WTC11 (cell line): ENCODE measurements at regions not wholly inside any gene's neighbourhood (a gene's known extent, or its start where the extent isn't known, plus 50 kb on each side); places are given as distances from the start of the nearest gene placed in this dataset.

Experiments used
- FOXJ3 ChIP-seq: sonication (generic); formaldehyde crosslinking; IDR thresholded peaks from 2 replicates; pipeline ENCODE4 v1.9.0; 2021; ENCODE audit warnings: missing genetic modification reagents, mild to moderate bottlenecking, borderline replicate concordance
- TF ChIP-seq, protein P1 (sequence below): sonication (generic); formaldehyde crosslinking; IDR thresholded peaks from 2 replicates; pipeline ENCODE4 v1.8.1; 2023; ENCODE audit warnings: mild to moderate bottlenecking, missing genetic modification reagents

DNA sequence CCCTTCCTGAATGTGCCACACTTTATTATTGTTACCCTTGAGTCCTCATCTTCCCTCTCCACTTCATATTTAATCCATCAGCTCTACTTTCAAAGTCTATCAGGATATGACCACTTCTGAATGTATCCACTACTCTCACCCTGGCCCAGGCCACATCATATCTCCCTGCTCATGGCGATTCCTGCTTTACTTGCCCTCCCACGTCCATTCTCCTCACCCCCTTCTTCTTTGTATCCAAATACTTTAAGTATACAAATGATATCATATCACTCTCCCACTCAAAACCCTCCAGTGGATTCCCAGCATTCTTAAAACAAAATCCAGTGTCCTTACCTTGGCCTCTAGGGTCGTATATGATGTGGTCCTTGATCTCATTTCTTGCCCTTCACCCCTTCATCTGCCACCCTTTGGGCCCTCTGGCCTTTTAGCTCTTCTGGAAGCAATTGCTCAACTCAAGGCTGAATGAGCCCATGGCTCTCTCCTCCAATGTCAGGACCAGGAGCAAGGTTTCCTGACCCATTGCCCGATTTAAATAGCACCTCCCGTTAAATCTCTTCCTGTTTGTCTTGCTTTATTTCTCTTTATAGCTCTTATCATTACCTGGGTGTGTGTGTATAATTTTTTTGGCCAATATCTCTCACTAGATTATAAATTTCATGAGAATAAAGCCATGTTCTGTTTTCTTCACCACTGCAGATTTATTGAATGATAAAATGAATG lies 205.9 kb upstream of the ECI2 start:
- TF ChIP-seq FOXJ3 (CRISPR knock-in tag): no peak
- TF ChIP-seq, protein P1, sequence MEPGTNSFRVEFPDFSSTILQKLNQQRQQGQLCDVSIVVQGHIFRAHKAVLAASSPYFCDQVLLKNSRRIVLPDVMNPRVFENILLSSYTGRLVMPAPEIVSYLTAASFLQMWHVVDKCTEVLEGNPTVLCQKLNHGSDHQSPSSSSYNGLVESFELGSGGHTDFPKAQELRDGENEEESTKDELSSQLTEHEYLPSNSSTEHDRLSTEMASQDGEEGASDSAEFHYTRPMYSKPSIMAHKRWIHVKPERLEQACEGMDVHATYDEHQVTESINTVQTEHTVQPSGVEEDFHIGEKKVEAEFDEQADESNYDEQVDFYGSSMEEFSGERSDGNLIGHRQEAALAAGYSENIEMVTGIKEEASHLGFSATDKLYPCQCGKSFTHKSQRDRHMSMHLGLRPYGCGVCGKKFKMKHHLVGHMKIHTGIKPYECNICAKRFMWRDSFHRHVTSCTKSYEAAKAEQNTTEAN (CRISPR knock-in tag): no peak
